SK-N-MC (cell line): ENCODE measurements at regions not wholly inside any gene's neighbourhood (a gene's known extent, or its start where the extent isn't known, plus 50 kb on each side); places are given as distances from the start of the nearest gene placed in this dataset.

Experiments used
- EZH2 ChIP-seq: fragments of 200-600 bp; sonication (generic); IDR thresholded peaks from one replicate; pipeline ENCODE4 v1.6.1; 2017; ENCODE audit warnings: antibody characterized with exemption
- POLR2AphosphoS5 ChIP-seq: IDR thresholded peaks from 2 replicates; pipeline ENCODE4 v1.6.1; 2012; ENCODE audit warnings: mild to moderate bottlenecking, low read depth, low read length, borderline replicate concordance

DNA sequence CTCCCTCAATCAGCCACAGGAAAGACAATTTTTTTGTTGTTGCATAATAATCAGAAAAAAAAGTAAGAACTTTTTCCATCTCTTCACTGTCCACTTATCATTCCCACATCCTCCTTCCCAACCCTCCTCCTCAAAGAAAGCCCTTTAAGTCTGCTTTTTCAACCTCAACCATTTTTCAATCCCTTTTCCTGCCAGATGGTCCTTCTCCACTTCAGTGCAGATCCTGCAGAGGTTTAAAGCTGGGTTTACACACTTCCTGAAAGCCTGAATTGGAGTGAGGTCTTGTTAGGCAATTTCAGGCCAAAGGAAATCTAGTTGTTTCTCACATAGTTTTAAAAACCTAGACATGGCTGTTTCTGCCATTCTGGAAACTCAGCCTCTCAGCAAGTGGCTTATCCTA is 78.3 kb downstream of the RPL27A start:
- TF ChIP-seq EZH2 (no peak), POLR2AphosphoS5 (no peak)
